ENCODE measurements at regions not wholly inside any gene's neighbourhood (a gene's known extent, or its start where the extent isn't known, plus 50 kb on each side); places are given as distances from the start of the nearest gene placed in this dataset.

DNA sequence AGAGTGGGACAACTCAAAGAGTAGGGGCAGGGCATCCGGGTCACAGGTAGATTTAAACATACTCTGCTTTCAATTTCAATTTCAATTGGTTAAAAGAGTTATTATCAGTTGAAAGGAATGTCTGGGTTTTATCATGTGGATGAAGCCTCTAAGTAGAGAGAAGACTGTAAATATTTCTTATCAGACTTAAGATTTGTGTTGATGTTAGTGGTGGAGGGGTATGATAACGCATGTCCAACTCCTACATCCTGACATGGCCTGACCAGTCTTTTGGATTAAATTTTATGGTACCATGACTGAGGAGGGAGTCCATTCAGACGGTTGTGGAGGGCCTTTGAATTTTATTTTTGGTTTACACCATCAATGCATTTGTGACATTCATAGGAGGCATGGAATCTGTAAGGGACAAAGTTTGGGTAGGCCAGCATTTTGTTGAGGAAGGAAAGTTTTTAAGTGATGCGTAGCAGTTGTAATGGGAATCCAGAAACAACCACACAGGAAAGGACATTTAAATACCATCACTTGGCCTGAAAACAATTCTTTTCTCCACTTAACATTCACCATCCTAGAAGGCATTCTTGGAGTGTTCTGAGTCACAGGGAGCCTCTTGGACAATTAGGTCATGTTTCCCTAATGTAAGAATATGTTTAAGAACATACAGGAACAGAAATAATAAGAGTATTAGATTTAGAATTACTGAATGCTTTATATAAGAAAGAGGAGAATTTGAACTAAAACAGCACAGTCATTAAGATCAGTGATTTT is 371.9 kb downstream of the ATP23 start:
- TF ChIP-seq, protein P1, sequence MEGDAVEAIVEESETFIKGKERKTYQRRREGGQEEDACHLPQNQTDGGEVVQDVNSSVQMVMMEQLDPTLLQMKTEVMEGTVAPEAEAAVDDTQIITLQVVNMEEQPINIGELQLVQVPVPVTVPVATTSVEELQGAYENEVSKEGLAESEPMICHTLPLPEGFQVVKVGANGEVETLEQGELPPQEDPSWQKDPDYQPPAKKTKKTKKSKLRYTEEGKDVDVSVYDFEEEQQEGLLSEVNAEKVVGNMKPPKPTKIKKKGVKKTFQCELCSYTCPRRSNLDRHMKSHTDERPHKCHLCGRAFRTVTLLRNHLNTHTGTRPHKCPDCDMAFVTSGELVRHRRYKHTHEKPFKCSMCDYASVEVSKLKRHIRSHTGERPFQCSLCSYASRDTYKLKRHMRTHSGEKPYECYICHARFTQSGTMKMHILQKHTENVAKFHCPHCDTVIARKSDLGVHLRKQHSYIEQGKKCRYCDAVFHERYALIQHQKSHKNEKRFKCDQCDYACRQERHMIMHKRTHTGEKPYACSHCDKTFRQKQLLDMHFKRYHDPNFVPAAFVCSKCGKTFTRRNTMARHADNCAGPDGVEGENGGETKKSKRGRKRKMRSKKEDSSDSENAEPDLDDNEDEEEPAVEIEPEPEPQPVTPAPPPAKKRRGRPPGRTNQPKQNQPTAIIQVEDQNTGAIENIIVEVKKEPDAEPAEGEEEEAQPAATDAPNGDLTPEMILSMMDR (IDR thresholded peaks at IDR 0.05) = no peak
- no peak for TF ChIP-seq POLR2A (IDR thresholded peaks at IDR 0.05)
